CD14-positive monocyte (primary cell): ENCODE measurements at regions not wholly inside any gene's neighbourhood (a gene's known extent, or its start where the extent isn't known, plus 50 kb on each side); places are given as distances from the start of the nearest gene placed in this dataset.

Experiments used
- DNase-seq, 3 donors: peaks; one replicate each; pipeline ENCODE4 v3.0.0-alpha.2; 2011 to 2022
- H2AFZ ChIP-seq: 2 replicates; pipeline ENCODE4 v1.6.0; 2012; ENCODE audit warnings: mild to moderate bottlenecking, low read depth, low read length, inconsistent platforms; ENCODE audit not compliant: insufficient read depth, poor library complexity, severe bottlenecking
- H3K27ac ChIP-seq, 2 donors: 1 replicate in 1 of 2; 2 replicates in 1 of 2; pipeline ENCODE4 v1.5.1; 2012 to 2013; ENCODE audit warnings: low read length in 2 of 2, control low read depth in 1 of 2, inconsistent platforms in 1 of 2, low read depth in 1 of 2, mild to moderate bottlenecking in 1 of 2
- H3K27me3 ChIP-seq, 2 donors: one replicate each; pipeline versions ENCODE4 v1.6.0 to v1.6.1; 2011 to 2013; ENCODE audit warnings: low read length in 2 of 2; ENCODE audit not compliant: control insufficient read depth in 2 of 2, insufficient read depth in 2 of 2
- H3K36me3 ChIP-seq, 2 donors: replicated peaks in 1 of 2; 1 replicate in 1 of 2; 2 replicates in 1 of 2; pipeline versions ENCODE4 v1.5.1 to v1.6.1; 2012 to 2013; ENCODE audit warnings: low read length in 2 of 2, control low read depth in 1 of 2, inconsistent platforms in 1 of 2, mild to moderate bottlenecking in 1 of 2; ENCODE audit not compliant: insufficient read depth in 2 of 2, control insufficient read depth in 1 of 2
- H3K4me1 ChIP-seq, 2 donors: 1 replicate in 1 of 2; 2 replicates in 1 of 2; pipeline versions ENCODE4 v1.5.1 to v1.6.1; 2012 to 2013; ENCODE audit warnings: low read length in 2 of 2, control low read depth in 1 of 2, inconsistent platforms in 1 of 2, mild to moderate bottlenecking in 1 of 2, moderate library complexity in 1 of 2; ENCODE audit not compliant: insufficient read depth in 2 of 2, control insufficient read depth in 1 of 2
- H3K4me2 ChIP-seq: replicated peaks from 2 replicates; pipeline ENCODE3; 2012; ENCODE audit warnings: low read length, moderate library complexity, mild to moderate bottlenecking; ENCODE audit not compliant: poor library complexity, severe bottlenecking; ENCODE audit errors: extremely low read depth
- H3K4me3 ChIP-seq, 3 experiments: fragments of 200-600 bp in 1 of 3; sonication (generic) in 1 of 3; replicated peaks in 1 of 3; 1 replicate in 2 of 3; 2 replicates in 1 of 3; pipeline ENCODE4 v1.5.1; 2011 to 2013; ENCODE audit warnings: low read length in 3 of 3, mild to moderate bottlenecking in 3 of 3, control low read depth in 2 of 3, low read depth in 2 of 3, inconsistent platforms in 1 of 3, moderate library complexity in 1 of 3
- H3K79me2 ChIP-seq: 2 replicates; pipeline ENCODE4 v1.6.0; 2012; ENCODE audit warnings: mild to moderate bottlenecking, control low read depth, inconsistent platforms, low read length, moderate library complexity; ENCODE audit not compliant: insufficient read depth
- H3K9ac ChIP-seq: 2 replicates; pipeline ENCODE4 v1.6.0; 2017; ENCODE audit warnings: low read length, mild to moderate bottlenecking; ENCODE audit not compliant: insufficient read depth, poor library complexity, severe bottlenecking
- H3K9me3 ChIP-seq, 2 donors: replicated peaks in 1 of 2; 1 replicate in 1 of 2; 2 replicates in 1 of 2; pipeline versions ENCODE4 v1.5.1 to v1.6.1; 2012 to 2013; ENCODE audit warnings: low read length in 2 of 2, control low read depth in 1 of 2; ENCODE audit not compliant: control insufficient read depth in 1 of 2, insufficient read depth in 1 of 2
- H4K20me1 ChIP-seq: 2 replicates; pipeline ENCODE4 v1.6.0; 2012; ENCODE audit warnings: mild to moderate bottlenecking, low read length, control low read depth, moderate library complexity; ENCODE audit not compliant: insufficient read depth
- H3K27ac Mint-ChIP-seq, 7 donors: one replicate each; pipeline ENCODE4 v1.8.0; 2020; ENCODE audit warnings: mild to moderate bottlenecking in 7 of 7, mixed read lengths in 7 of 7, moderate library complexity in 6 of 7, inconsistent platforms in 2 of 7
- H3K27me3 Mint-ChIP-seq, 3 donors: one replicate each; pipeline ENCODE4 v1.8.0; 2021 to 2022; ENCODE audit warnings: low read depth in 3 of 3, mild to moderate bottlenecking in 3 of 3, mixed read lengths in 3 of 3, moderate library complexity in 3 of 3, inconsistent platforms in 1 of 3
- H3K36me3 Mint-ChIP-seq, 2 donors: one replicate each; pipeline ENCODE4 v1.8.0; 2020; ENCODE audit warnings: mixed read lengths in 2 of 2, inconsistent platforms in 1 of 2, mild to moderate bottlenecking in 1 of 2
- H3K4me1 Mint-ChIP-seq: one replicate; pipeline ENCODE4 v1.8.0; 2020; ENCODE audit warnings: mild to moderate bottlenecking, mixed read lengths
- H3K4me3 Mint-ChIP-seq, 2 donors: one replicate each; pipeline ENCODE4 v1.8.0; 2020; ENCODE audit warnings: mild to moderate bottlenecking in 2 of 2, mixed read lengths in 2 of 2, moderate library complexity in 1 of 2
- H3K9me3 Mint-ChIP-seq, 7 donors: one replicate each; pipeline ENCODE4 v1.8.0; 2020 to 2022; ENCODE audit warnings: mixed read lengths in 7 of 7, mild to moderate bottlenecking in 6 of 7, moderate library complexity in 6 of 7, inconsistent platforms in 2 of 7
- CTCF ChIP-seq: fragments of 200-600 bp; IDR thresholded peaks from one replicate; pipeline ENCODE4 v1.8.0; 2022; ENCODE audit warnings: antibody characterized with exemption, mild to moderate bottlenecking
- WGBS: methylation state at CpG from one replicate; pipeline ENCODE4 v1.1.5; 2013; ENCODE audit warnings: missing lambda C conversion rate; ENCODE audit not compliant: insufficient coverage; 5-methylcytosine and 5-hydroxymethylcytosine counted together
- intact Hi-C, 2 donors: fragments of 100-400 bp; cut with micrococcal nuclease; formaldehyde crosslinking; loops; one replicate each; pipeline versions ENCODE4 v1.15.0 to v1.15.1; 2023

GRCh38 chr5:24281818-24282217 lies 363.0 kb downstream of the CDH10 start:
- no peak overlapping the region for H3K4me3 ChIP-seq
- no peaks in the 10 kb centered on the region for H3K27me3 ChIP-seq
- intact Hi-C loops = no loop called here
- H3K4me1 Mint-ChIP-seq = no peaks in the 10 kb centered on the region
- no peak overlapping the region for H3K4me2 ChIP-seq
- H3K4me3 Mint-ChIP-seq = no peak overlapping the region
- peaks cover 0 to 8% of the 10 kb centered on the region in 2 donors for H3K9me3 ChIP-seq
- peaks cover 0 to 6% (median 3%) of the 10 kb centered on the region in 7 donors for H3K9me3 Mint-ChIP-seq
- WGBS = no CpG with 5 or more reads among the region's 1 CpG
- H3K79me2 ChIP-seq = no peaks in the 10 kb centered on the region
- H3K36me3 Mint-ChIP-seq = no peaks in the 10 kb centered on the region
- no peak overlapping the region for H3K27ac ChIP-seq
- no peak overlapping the region for H3K9ac ChIP-seq
- no peak overlapping the region for H3K27ac Mint-ChIP-seq
- DNase-seq = no peak
- H3K4me1 ChIP-seq = no peaks in the 10 kb centered on the region
- peaks cover 0 to 2% (median 2%) of the 10 kb centered on the region in 3 donors for H3K27me3 Mint-ChIP-seq
- no peaks in the 10 kb centered on the region for H3K36me3 ChIP-seq
- no peak overlapping the region for H2AFZ ChIP-seq
- TF ChIP-seq CTCF = no peak
- no peaks in the 10 kb centered on the region for H4K20me1 ChIP-seq

GRCh38 chr5:24289582-24290335 lies 355.0 kb downstream of the CDH10 start:
- intact Hi-C loops = no loop called here
- no peak for TF ChIP-seq CTCF
- Histone ChIP-seq H3K79me2 (no peaks in the 10 kb centered on the region), H3K27me3 (no peaks in the 10 kb centered on the region), H4K20me1 (no peaks in the 10 kb centered on the region), H3K4me1 (no peaks in the 10 kb centered on the region), H3K4me2 (no peak overlapping the region), H3K36me3 (no peaks in the 10 kb centered on the region), H3K9ac (no peak overlapping the region), H2AFZ (no peak overlapping the region), H3K4me3 (no peak overlapping the region), H3K9me3 (no peaks in the 10 kb centered on the region), H3K27ac (no peak overlapping the region)
- Mint-ChIP-seq H3K4me3 (no peak overlapping the region), H3K36me3 (no peaks in the 10 kb centered on the region), H3K4me1 (no peaks in the 10 kb centered on the region), H3K9me3 (peaks cover 0 to 9% (median 0%) of the 10 kb centered on the region in 7 donors), H3K27ac (no peak overlapping the region), H3K27me3 (no peaks in the 10 kb centered on the region)
- WGBS = no CpG with 5 or more reads among the region's 2 CpGs
- DNase-seq = no peak
